Skin of body (tissue), 1 donor: ENCODE measurements at regions not wholly inside any gene's neighbourhood (a gene's known extent, or its start where the extent isn't known, plus 50 kb on each side); places are given as distances from the start of the nearest gene placed in this dataset.

Experiments
- DNase-seq: peaks from one replicate; lab custom pipeline; 2025; lab: John Stamatoyannopoulos, UW

- DNase-seq, result no peak
These were observed 321.0 kb downstream of the RND3 start for GRCh38 chr2:150166313-150167051.

GRCh38 chr2:150165988-150166312 is 321.5 kb downstream of the RND3 start:
- DNase-seq, result no peak

- DNase-seq, result no peak
These were observed 322.0 kb downstream of the RND3 start for GRCh38 chr2:150165442-150165841.

GRCh38 chr2:150162241-150162942 is 325.1 kb downstream of the RND3 start:
- no peak for DNase-seq

GRCh38 chr2:150160058-150160457 is 327.4 kb downstream of the RND3 start:
- peak; percentile 52 for DNase-seq

- DNase-seq, result no peak
These were observed 328.2 kb downstream of the RND3 start for GRCh38 chr2:150159300-150159699.

GRCh38 chr2:150156876-150157275 is 330.6 kb downstream of the RND3 start:
- DNase-seq, result no peak

GRCh38 chr2:150156415-150156814 is 331.1 kb downstream of the RND3 start:
- no peak for DNase-seq

GRCh38 chr2:150154308-150154797 is 333.1 kb downstream of the RND3 start:
- DNase-seq, result no peak

GRCh38 chr2:150153646-150154307 is 333.7 kb downstream of the RND3 start:
- no peak for DNase-seq

GRCh38 chr2:150152230-150152629 is 335.2 kb downstream of the RND3 start:
- DNase-seq, result no peak

GRCh38 chr2:150150144-150150543 is 337.3 kb downstream of the RND3 start:
- no peak for DNase-seq

- DNase-seq, result no peak
These were observed 339.4 kb downstream of the RND3 start for GRCh38 chr2:150147889-150148683.

GRCh38 chr2:150146879-150147278 is 340.6 kb downstream of the RND3 start:
- no peak for DNase-seq

GRCh38 chr2:150145299-150145692 is 342.2 kb downstream of the RND3 start:
- no peak for DNase-seq

GRCh38 chr2:150144546-150145298 is 342.7 kb downstream of the RND3 start:
- DNase-seq, result no peak

GRCh38 chr2:150143087-150143536 is 344.4 kb downstream of the RND3 start:
- DNase-seq, result no peak

GRCh38 chr2:150142561-150142960 is 344.9 kb downstream of the RND3 start:
- no peak for DNase-seq

GRCh38 chr2:150141226-150142001 is 346.1 kb downstream of the RND3 start:
- DNase-seq, result peak; percentile 37

- DNase-seq, result no peak
These were observed 346.7 kb downstream of the RND3 start for GRCh38 chr2:150140777-150141176.
